GM21576 (cell line): ENCODE measurements at regions not wholly inside any gene's neighbourhood (a gene's known extent, or its start where the extent isn't known, plus 50 kb on each side); places are given as distances from the start of the nearest gene placed in this dataset.

Experiments used
- ATAC-seq: cut with Tn5 transposase; IDR thresholded peaks from one replicate; pipeline ENCODE4 v1.9.1; 2021; ENCODE audit warnings: mild to moderate bottlenecking, moderate library complexity; ENCODE audit not compliant: unreplicated experiment

DNA sequence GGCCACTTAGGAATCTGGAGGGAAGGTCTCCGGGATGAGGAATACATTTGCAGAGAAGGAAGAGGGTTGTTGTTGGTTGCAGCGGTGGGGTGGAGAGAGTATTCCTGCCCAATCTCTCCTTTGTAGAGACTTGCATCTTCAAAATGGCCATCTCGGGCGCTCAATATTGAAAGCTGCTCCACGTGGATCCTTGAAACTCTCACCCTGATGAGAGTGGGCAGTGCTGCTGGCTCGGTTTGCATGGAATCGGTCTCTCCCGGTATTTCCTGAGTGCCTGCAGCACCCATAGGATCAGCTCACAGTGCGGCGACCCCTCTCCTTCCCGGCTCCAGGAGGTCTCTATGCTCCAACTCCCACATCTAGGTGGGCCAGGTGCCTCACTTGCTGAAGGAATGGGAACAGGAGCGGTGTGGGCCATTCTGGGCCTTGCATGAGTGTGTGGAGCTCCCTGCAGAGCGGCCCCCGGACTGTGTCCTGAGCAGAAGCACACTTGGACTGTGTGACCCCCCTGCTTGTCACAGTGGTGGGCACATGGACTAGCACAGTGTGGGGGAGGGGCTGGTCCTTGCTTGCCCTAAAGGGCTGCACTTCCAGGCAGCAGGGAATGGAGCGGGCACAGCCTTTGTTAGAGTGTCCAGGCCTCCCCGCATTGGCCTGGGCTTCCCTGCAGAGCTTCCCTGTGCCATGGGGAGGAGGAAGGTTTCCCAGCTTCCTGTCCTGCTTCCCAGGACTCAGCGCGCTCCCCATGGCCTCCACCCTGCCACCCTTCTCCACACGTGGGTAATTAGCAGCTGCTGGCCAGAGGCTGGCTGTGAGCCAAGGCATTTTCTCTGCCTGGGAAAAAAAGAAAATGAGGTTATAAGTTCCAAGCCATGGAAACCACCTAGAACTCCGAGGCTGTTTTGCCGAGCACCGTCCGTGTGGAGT, 139.3 kb downstream of the IRF8 start:
- no peak for ATAC-seq

DNA sequence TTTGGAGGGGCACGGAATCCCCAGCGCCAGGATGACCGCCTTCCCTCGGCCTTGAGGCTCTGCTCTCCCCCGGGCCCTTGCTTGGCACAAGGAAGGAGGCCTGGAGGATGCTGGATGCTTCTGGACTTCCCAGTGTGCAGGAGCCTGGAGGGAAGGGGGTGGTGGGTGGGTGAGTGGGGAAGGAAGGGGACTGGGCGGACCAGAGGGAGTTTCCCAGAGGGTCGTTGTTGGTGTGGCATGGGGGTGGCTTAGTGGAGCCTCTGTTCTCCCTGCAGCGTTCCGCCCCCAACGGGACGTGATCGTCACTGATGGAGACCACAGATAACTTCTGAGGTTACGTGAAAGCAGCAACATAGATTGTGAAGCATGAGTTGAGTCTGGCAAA, 140.0 kb downstream of the IRF8 start:
- no peak for ATAC-seq

DNA sequence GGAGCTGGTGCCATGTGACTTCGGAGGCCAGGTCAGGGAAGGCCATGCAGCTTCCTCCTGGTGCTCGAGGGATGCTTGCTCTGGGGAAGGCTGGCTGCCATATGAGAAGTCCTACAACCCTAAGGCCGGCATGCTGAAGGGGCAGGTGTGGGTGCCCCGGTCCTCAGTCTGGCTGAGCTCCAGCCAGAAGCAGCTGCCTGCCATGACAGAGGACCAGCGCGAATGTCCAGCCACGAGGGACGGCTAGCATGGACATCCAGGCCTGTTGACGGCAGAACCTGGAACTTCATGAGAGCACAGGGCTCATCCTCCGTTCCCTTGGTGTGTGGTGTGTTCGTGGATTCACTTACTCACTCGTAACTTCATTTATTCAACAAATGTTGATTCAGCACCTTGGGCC, 140.6 kb downstream of the IRF8 start:
- no peak for ATAC-seq

DNA sequence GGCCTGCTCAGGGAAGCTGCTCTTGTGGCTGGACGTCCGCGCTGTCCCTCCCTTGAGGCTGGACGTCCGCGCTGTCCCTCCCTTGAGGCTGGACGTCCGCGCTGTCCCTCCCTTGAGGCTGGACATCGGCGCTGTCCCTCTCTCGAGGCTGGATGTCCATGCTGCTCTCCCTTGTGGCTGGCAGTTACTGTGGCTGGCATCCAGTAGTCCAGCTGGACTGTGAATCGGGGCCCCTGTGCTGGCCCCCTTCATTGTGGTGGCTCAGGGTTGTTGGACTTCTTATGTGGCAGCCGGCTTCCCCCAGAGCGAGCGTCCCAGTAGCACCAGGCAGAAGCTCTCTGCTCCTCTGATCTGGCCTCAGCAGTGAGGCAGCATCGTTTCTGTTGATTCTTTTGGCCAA, 141.5 kb downstream of the IRF8 start:
- no peak for ATAC-seq

DNA sequence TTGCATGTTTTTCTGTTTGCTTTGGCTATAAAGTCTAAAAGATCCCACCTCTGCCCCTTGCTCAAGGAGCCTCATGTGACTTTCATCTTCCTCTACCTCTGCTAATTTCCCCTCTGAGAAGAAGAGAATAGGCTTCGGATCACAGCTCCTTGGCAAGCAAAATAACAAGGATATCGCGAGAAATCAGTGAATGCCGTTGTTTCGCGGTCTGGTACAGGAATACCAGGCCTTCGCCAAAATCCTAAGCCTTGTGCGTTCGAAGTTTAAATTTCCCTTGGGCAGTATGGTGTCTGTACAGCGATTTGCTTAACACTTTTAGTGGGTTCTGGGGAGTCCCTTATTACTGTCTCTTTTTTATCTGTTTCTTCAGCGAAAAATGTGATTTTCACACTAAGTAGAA, 142.3 kb downstream of the IRF8 start:
- ATAC-seq: no peak

DNA sequence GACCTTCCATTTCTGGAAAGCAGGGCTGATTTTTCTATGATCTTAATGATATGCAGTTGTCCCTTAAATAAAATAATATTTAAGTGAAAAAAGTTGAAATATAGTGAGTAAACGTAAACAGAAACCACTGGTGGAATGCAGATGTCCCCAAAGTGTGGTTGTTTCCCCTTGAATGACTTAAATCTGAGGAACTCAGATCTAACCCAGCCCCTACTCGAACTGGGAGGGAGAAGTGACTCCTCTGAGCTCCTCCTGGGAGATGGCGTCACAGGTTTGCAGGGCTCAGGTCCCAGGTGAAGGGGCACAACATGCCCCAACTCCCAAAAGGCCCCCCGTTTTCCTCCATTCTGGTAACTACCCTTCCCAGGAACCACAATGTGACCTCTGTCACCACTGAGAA, 142.8 kb downstream of the IRF8 start:
- no peak for ATAC-seq

DNA sequence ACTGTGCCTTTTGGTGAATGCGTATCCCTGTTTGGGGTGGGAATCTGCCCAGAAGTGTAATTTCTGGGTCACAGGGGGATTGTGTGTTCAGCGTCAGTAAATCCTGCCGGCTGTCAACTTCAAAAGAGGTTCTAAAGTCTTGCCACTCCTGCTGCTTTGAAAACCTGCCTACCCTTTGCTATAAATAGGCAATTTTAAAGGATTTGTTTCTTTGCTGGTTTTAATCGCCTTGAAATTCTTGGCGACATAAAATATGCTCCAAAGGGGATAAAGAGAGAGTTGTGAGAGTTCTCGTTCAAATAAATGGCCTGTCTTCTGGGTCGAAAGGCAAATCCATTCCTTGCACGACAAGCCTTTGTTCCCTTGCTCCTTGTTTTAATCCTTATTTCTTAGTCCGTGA, 143.4 kb downstream of the IRF8 start:
- ATAC-seq: no peak

DNA sequence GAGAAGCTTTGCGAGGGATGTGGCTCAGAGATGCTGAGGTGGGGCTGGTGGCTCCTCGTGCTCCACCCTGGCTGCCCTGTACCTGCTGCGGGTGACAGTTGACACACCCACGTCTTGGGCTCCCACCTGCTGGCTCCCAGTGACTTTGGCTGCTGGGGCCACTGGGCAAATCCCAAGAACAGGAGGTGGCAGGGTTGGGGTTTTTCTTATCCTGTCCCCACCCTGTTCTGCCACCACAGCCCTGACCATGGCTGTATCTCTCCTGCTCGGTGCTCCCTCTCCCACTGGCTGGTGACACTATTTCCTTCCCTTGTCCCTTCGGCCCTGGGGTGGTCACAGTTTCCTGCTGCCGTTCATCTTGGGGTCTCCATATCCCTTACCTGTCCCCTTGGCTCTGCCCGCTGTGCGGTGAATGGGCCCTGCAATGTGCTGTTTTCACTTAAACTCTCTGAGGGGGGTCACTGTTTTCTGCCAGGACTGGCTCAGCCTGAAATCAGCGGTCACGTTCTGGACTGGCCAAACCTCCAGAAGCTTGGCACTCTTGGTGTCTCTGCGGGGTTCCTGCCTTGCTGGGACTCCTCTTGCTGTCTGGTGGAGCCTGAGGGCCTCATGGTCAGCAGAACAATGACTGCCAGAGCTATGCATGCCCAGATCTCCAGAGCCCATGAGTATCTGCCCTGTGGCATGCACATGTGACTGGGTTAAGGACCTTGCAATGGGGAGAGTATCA, 144.2 kb downstream of the IRF8 start:
- no peak for ATAC-seq

DNA sequence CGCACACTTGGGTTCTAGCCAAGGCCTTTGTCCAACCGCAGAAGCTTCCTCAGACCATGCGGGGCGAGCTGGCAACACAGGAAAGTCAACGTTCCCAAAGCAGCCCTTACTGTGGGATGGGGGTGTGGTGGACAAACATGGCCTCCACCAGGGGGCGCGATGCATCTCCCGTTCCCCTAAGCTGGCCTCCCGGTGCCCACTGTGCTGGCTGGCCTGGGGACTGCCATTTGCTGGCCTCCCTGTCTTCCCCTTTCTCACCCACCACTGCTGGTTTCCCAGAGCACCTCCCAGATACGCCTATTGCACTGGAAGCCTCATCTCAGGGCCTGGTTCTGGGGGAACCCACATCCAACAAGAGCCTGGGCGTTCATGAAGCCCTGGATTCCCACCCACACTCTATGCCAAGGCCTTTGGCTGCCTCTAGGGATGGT, 145.3 kb downstream of the IRF8 start:
- no peak for ATAC-seq

DNA sequence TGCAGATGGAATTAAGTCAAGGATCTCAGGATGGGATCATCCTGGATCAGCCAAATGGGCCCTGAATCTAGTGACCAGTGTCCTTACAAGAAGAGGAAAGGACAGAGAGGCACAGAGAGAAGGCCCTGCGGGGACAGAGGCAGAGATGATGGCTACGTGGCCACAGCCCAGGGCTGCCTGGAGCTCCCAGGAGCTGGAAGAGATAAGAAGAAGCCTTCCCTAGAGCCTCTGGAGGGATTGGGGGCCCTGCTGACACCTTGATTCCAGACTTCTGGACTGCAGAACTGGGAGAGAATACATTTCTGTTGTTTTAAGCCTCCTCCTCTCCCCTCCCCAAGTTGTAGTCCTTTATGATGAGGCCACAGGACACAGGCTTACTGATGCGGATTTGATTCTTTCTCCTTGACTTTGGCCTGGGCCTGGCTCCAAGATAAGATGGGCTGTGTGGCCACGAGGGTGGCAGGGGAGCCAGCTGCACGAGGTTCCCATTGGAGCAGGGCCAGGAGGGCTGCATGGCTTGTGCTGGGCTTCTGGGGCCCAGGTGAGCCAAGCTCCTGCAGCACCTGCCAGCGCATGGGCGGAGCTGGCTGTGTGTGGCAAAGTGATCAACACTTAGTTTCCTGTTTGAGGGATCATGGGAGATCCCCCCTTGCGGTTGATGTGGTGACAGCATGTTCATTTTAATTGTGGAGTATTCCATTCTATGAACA, 146.1 kb downstream of the IRF8 start:
- ATAC-seq: no peak

DNA sequence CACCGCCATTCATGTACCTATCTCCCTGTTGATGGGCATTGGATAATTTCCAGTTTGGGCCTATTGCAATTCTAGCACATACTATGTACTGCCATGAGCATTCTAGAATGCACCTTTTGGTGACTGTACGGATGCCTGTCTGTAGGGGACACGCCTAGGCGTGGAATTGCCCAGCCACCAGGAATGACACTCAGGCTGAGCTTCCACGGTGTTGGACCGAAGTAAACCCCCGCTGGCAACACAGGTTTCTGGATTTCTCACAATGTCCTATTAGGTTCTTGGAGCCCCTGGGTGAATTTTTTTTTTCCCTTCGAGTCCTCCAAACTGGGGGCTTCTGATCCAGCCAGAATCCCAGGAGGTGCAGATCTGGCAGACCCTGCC, 146.6 kb downstream of the IRF8 start:
- no peak for ATAC-seq

DNA sequence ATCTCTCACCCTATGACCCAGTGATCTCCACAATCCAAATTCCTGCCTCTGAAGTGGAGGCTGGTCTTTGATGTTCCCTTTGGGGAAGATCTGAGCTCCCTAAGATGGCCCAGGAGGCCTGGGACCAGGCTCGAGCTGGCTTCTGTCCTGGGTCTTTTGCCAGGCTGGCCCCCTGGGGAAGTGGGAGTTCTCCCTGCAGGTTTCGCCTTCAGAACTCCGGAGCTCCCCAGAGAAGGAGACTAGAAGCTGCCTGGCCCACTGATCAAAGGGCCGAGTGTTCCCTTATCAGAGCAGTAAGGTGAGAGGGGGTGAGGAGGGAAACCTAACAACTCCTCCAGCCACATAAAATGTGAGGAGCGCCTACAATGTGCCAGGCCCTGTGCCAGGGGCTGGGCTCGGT, 147.1 kb downstream of the IRF8 start:
- no peak for ATAC-seq

DNA sequence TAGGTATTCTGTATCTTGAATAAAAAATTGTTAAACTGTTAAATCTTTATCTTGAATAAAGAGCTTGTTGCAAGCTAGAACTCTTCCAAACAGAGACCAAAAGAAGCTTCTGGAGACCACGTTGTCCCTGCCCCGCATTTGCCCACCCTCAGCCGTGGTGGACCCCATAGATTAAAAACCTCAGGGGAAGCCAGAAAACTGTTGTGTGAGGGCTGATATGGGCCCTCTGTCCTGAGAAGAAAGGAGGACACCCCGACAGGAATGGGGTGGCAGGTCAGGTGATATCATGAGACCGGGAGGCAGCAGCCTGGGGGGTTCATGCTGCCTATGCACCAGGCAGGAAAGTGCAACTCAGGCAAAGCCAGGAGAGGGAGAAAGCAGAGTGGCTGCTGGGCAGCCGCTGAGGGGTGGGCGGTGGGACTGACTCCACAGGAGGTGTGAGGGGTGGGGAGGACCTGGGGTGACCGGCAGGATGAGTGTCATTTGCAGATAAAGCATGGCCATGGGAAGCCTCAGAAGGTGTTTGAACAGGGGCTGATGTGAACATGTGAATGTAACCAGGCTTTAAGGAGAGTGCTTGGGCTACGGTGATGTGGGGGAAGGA, 147.8 kb downstream of the IRF8 start:
- ATAC-seq: no peak

DNA sequence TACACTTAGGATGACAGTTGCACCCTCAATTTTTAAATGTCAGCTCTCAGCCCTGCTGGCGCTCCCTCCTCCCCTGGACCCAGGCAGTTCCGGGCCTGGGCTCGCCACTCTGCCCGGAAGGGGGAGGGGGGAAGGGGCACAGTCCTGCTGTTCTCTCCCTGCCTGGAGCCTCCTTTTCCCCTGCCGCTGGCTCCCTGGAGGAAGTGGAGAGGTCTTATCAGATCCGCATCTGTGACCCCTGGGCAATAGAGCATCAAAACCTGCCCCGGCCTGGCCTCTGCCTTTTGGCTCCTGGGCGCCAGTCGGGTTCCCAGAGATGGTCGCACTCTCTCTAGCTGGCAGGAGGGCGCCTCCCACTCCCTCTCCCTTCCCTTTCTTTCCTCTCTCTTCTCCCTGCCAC, 149.3 kb downstream of the IRF8 start:
- no peak for ATAC-seq

DNA sequence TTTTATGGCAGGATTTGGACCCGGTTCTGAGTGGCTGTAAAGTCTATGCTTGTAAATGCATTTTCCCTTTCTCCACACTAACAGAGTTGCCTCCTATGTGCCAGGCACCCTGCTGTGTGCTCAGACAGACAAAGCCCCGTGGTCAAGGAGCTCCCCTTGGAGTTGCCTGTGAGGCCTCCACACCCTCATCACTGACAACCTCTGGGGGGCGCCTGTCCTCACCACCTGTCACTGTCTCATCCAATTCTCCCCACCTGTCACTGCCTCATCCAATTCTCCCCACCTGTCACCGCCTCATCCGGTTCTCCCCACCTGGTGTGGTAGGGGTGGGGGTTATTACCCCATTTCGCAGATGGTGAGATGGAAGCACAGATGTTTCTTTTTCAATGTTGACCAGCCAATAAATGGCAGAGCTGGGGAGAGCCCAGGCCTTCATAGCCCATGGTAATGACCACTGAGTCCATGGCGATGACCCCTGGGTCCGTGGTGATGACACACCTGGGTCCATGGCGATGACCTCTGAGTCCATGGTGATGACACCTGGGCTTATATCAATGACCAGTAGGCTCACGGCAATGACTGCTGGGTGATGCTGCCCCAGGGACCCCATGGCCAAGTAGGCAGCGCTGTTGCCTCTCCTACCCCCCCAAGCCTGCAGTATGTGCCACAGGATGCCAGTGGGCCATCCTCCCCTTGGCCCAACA, 150.1 kb downstream of the IRF8 start:
- ATAC-seq: no peak

DNA sequence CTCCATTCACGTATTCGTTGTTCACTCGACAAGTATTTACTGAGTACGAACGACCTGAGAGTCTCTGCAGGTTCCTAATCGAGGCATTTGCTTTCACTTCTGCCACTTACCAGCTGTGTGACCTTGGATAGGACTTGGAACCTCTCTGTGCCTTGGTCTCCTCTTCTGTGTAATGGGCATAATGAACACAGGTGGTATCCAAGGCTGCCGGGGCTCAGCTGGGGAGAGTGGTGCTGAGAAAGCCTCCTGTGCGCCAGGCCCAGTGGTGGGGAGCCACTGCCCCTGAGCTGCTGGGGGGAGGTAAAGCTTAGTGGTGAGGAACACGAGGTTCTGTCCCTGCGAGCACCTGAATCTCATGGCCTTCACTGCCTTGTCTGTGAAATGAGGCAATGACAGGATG, 150.7 kb downstream of the IRF8 start:
- no peak for ATAC-seq

DNA sequence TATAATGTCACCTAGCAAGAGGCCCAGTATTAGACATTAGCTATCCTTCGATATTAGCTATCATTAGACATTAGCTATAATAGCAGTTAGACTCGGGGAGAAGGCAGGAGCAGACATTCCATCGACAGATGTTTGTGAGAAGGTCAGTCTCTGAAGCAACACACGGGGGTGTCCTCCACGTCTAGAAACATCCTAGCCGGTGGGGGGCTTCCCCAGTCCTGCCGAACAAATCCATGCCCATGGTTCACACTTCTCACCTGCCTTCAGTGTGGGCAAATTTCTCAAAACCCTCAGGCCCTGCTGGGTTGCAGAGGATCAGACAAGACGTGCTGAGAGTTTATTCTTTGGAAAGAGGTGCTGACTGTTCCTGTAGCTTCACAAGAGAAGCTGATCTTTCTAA, 151.1 kb downstream of the IRF8 start:
- no peak for ATAC-seq

DNA sequence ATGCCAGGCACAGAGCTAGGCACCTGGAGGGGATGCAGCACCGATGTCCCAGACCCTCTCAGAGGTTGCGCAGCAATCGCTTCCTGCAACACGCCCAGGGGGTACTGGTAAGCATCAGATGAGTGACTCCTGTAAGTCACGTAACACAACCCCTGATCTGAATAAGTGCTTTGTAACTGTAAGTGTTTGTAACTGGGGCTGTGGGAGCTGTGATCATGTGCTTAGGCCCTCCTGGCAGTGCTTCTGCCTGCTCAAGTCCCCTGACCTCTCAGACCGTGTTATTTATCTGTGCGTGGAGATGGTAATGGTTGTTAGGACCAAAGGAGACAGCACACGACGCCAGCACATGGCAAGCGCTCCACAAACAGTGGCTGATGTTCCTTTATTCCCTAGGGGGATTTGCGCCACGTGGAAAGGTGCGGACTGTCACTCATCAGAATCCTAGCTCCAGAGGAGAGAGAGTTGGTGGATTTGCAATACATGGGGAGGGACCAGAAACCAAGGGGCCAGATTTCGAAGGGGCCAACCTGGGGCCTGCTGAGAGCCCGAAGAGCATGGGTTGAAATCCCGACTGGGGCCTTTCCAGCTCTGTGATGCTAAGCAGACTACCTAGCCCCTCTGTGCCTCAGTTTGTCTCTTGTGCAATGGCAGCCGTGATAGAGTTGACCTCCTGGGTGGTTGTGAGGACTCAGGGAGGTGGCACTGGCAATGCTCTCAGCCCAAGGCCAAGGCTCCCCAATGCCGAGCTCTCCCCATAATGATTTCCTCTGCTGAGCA, 151.8 kb downstream of the IRF8 start:
- no peak for ATAC-seq

DNA sequence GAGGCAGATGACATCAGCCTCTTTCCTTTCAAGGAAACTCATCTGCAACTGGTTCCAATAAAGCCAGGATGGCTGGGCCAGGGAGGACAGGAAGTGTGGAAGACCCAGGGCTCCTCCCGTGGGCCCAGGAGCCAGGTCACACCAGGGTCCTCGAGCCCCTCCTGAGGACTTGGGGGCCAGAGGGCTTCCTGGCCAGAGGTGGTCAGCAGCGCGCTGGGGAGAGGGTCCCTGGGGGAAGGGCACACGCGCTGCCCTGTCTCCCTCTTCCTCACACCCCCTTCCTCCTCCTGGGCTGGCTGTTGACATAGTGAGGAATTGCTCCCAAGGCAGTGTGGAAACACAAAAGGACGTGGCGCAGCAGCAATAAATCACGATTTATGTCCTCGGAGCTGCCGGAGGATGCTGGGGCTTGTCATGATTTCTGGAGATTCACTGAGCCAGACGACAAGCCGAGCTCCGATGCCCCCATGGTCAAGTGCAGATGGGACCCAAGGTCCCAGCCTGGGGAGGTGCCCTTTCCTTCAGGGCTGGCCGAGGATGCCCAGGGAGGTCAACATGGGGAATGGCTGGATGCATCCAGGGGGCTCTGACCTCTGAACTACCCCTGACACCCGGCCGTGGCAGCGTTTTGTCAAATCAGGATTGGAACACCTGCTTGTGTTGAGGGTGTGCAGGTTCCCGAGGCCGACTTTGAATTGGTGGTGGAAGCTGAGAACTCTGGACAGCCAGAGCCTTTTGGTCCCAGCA, 152.6 kb downstream of the IRF8 start:
- ATAC-seq: no peak
